ENCODE measurements at regions not wholly inside any gene's neighbourhood (a gene's known extent, or its start where the extent isn't known, plus 50 kb on each side); places are given as distances from the start of the nearest gene placed in this dataset.

DNA sequence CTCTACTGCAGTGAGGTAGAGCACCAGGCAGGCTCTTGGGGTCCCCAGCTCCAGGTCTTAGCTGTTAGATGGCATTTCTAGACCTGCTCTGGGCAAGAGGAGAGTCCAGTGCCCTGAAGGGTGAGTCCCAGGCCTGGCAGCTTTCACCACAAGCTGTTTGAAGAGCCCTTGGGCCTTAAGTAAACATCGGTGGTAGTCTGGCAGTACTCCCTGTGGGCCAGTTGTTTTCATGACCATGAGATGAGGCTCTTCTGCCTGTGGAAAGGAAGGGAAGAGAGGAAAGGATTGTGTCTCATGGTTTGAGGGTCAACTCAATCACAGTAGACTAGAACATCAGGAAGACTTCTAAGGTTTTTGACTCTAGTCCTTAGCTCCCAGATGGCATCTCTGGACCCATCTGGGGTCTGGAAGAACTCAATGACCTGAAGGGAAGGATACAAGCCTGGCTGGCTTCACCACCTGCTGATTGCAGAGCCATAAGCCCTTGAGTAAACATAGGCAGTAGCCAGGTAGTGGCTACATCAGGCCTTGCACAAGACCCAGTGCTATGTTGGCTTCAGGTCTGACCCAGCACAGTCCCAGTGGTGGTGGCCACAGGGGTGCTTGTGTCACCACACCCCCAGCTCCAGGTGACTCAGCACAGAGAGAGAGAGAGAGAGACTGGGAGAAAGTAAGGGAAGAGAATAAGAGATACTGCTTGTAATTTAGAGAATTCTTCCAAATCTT is 114.3 kb upstream of the PCSK5 start:
- TF ChIP-seq, protein P1, sequence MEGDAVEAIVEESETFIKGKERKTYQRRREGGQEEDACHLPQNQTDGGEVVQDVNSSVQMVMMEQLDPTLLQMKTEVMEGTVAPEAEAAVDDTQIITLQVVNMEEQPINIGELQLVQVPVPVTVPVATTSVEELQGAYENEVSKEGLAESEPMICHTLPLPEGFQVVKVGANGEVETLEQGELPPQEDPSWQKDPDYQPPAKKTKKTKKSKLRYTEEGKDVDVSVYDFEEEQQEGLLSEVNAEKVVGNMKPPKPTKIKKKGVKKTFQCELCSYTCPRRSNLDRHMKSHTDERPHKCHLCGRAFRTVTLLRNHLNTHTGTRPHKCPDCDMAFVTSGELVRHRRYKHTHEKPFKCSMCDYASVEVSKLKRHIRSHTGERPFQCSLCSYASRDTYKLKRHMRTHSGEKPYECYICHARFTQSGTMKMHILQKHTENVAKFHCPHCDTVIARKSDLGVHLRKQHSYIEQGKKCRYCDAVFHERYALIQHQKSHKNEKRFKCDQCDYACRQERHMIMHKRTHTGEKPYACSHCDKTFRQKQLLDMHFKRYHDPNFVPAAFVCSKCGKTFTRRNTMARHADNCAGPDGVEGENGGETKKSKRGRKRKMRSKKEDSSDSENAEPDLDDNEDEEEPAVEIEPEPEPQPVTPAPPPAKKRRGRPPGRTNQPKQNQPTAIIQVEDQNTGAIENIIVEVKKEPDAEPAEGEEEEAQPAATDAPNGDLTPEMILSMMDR (conservative IDR thresholded peaks at IDR 0.05; ENCODE audit: low read depth in 2 of 2), result no peak
- TF ChIP-seq EZH2 (IDR thresholded peaks at IDR 0.05; ENCODE audit: low read depth, unreplicated experiment) (no peak), EZH2phosphoT487 (IDR thresholded peaks at IDR 0.05; ENCODE audit: unreplicated experiment) (no peak), POLR2AphosphoS5 (IDR thresholded peaks at IDR 0.05; ENCODE audit: low read depth) (no peak), CREB1 (CRISPR knock-in tag; IDR thresholded peaks at IDR 0.05; ENCODE audit: low read depth) (no peak)
- TF ChIP-seq, protein P2, sequence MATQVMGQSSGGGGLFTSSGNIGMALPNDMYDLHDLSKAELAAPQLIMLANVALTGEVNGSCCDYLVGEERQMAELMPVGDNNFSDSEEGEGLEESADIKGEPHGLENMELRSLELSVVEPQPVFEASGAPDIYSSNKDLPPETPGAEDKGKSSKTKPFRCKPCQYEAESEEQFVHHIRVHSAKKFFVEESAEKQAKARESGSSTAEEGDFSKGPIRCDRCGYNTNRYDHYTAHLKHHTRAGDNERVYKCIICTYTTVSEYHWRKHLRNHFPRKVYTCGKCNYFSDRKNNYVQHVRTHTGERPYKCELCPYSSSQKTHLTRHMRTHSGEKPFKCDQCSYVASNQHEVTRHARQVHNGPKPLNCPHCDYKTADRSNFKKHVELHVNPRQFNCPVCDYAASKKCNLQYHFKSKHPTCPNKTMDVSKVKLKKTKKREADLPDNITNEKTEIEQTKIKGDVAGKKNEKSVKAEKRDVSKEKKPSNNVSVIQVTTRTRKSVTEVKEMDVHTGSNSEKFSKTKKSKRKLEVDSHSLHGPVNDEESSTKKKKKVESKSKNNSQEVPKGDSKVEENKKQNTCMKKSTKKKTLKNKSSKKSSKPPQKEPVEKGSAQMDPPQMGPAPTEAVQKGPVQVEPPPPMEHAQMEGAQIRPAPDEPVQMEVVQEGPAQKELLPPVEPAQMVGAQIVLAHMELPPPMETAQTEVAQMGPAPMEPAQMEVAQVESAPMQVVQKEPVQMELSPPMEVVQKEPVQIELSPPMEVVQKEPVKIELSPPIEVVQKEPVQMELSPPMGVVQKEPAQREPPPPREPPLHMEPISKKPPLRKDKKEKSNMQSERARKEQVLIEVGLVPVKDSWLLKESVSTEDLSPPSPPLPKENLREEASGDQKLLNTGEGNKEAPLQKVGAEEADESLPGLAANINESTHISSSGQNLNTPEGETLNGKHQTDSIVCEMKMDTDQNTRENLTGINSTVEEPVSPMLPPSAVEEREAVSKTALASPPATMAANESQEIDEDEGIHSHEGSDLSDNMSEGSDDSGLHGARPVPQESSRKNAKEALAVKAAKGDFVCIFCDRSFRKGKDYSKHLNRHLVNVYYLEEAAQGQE (IDR thresholded peaks at IDR 0.05; ENCODE audit: unreplicated experiment), result no peak
